ENCODE measurements at regions not wholly inside any gene's neighbourhood (a gene's known extent, or its start where the extent isn't known, plus 50 kb on each side); places are given as distances from the start of the nearest gene placed in this dataset.

GRCh38 chr5:15344954-15345353 is 155.0 kb upstream of the FBXL7 start:
- no CpG with 5 or more reads among the region's 2 CpGs for WGBS, 2 experiments (ENCODE audit: insufficient coverage in 2 of 2)
- Histone ChIP-seq H3K9me3 (ENCODE audit: control insufficient read depth, low read length) (no peaks in the 10 kb centered on the region), H3K4me1 (ENCODE audit: control insufficient read depth, insufficient read depth, low read length, poor library complexity, severe bottlenecking) (no peaks in the 10 kb centered on the region), H3K27ac (ENCODE audit: low read depth, low read length, severe bottlenecking) (no peak overlapping the region), H3K4me3 (ENCODE audit: extremely low read depth, insufficient read depth, low read length, poor library complexity, severe bottlenecking) (no peak overlapping the region), H3K36me3 (ENCODE audit: control insufficient read depth, insufficient read depth, low read length) (no peaks in the 10 kb centered on the region)

GRCh38 chr5:15338546-15338945 is 161.4 kb upstream of the FBXL7 start:
- Histone ChIP-seq H3K4me1 (ENCODE audit: control insufficient read depth, insufficient read depth, low read length, poor library complexity, severe bottlenecking) (no peaks in the 10 kb centered on the region), H3K4me3 (ENCODE audit: extremely low read depth, insufficient read depth, low read length, poor library complexity, severe bottlenecking) (no peak overlapping the region), H3K9me3 (ENCODE audit: control insufficient read depth, low read length) (no peaks in the 10 kb centered on the region), H3K36me3 (ENCODE audit: control insufficient read depth, insufficient read depth, low read length) (no peaks in the 10 kb centered on the region), H3K27ac (ENCODE audit: low read depth, low read length, severe bottlenecking) (no peak overlapping the region)
- WGBS, 2 experiments (ENCODE audit: insufficient coverage in 2 of 2) = 100% methylated on average over 1 of the region's 1 CpG; no CpG with 5 or more reads in 1 of the 2 experiments

- no peaks in the 10 kb centered on the region for H3K36me3 ChIP-seq (ENCODE audit: control insufficient read depth, insufficient read depth, low read length)
- H3K4me1 ChIP-seq (ENCODE audit: control insufficient read depth, insufficient read depth, low read length, poor library complexity, severe bottlenecking) = no peaks in the 10 kb centered on the region
- 77 to 93% methylated on average over 2 to 3 of the region's 4 CpGs for WGBS, 2 experiments (ENCODE audit: insufficient coverage in 2 of 2)
- no peak overlapping the region for H3K4me3 ChIP-seq (ENCODE audit: extremely low read depth, insufficient read depth, low read length, poor library complexity, severe bottlenecking)
- H3K9me3 ChIP-seq (ENCODE audit: control insufficient read depth, low read length) = no peaks in the 10 kb centered on the region
- no peak overlapping the region for H3K27ac ChIP-seq (ENCODE audit: low read depth, low read length, severe bottlenecking)
These were observed 165.3 kb upstream of the FBXL7 start for GRCh38 chr5:15334551-15335266.

GRCh38 chr5:15333091-15333490 is 166.9 kb upstream of the FBXL7 start:
- no peaks in the 10 kb centered on the region for H3K4me1 ChIP-seq (ENCODE audit: control insufficient read depth, insufficient read depth, low read length, poor library complexity, severe bottlenecking)
- H3K9me3 ChIP-seq (ENCODE audit: control insufficient read depth, low read length) = no peaks in the 10 kb centered on the region
- no peaks in the 10 kb centered on the region for H3K36me3 ChIP-seq (ENCODE audit: control insufficient read depth, insufficient read depth, low read length)
- no peak overlapping the region for H3K4me3 ChIP-seq (ENCODE audit: extremely low read depth, insufficient read depth, low read length, poor library complexity, severe bottlenecking)
- 71 to 100% methylated on average over 1 of the region's 1 CpG for WGBS, 2 experiments (ENCODE audit: insufficient coverage in 2 of 2)
- no peak overlapping the region for H3K27ac ChIP-seq (ENCODE audit: low read depth, low read length, severe bottlenecking)

- H3K4me3 ChIP-seq (ENCODE audit: extremely low read depth, insufficient read depth, low read length, poor library complexity, severe bottlenecking) = no peak overlapping the region
- H3K9me3 ChIP-seq (ENCODE audit: control insufficient read depth, low read length) = no peaks in the 10 kb centered on the region
- no peaks in the 10 kb centered on the region for H3K36me3 ChIP-seq (ENCODE audit: control insufficient read depth, insufficient read depth, low read length)
- H3K27ac ChIP-seq (ENCODE audit: low read depth, low read length, severe bottlenecking) = no peak overlapping the region
- no peaks in the 10 kb centered on the region for H3K4me1 ChIP-seq (ENCODE audit: control insufficient read depth, insufficient read depth, low read length, poor library complexity, severe bottlenecking)
These were observed 173.0 kb upstream of the FBXL7 start for GRCh38 chr5:15326932-15327331.

GRCh38 chr5:15326471-15326870 is 173.5 kb upstream of the FBXL7 start:
- Histone ChIP-seq H3K27ac (ENCODE audit: low read depth, low read length, severe bottlenecking) (no peak overlapping the region), H3K4me3 (ENCODE audit: extremely low read depth, insufficient read depth, low read length, poor library complexity, severe bottlenecking) (no peak overlapping the region), H3K9me3 (ENCODE audit: control insufficient read depth, low read length) (no peaks in the 10 kb centered on the region), H3K4me1 (ENCODE audit: control insufficient read depth, insufficient read depth, low read length, poor library complexity, severe bottlenecking) (no peaks in the 10 kb centered on the region), H3K36me3 (ENCODE audit: control insufficient read depth, insufficient read depth, low read length) (no peaks in the 10 kb centered on the region)
- 80 to 100% methylated on average over 1 of the region's 4 CpGs for WGBS, 2 experiments (ENCODE audit: insufficient coverage in 2 of 2)

- no peaks in the 10 kb centered on the region for H3K36me3 ChIP-seq (ENCODE audit: control insufficient read depth, insufficient read depth, low read length)
- no peaks in the 10 kb centered on the region for H3K4me1 ChIP-seq (ENCODE audit: control insufficient read depth, insufficient read depth, low read length, poor library complexity, severe bottlenecking)
- H3K9me3 ChIP-seq (ENCODE audit: control insufficient read depth, low read length) = no peaks in the 10 kb centered on the region
- H3K27ac ChIP-seq (ENCODE audit: low read depth, low read length, severe bottlenecking) = no peak overlapping the region
- no peak overlapping the region for H3K4me3 ChIP-seq (ENCODE audit: extremely low read depth, insufficient read depth, low read length, poor library complexity, severe bottlenecking)
These were observed 177.6 kb upstream of the FBXL7 start for GRCh38 chr5:15322421-15322820.

- H3K9me3 ChIP-seq (ENCODE audit: control insufficient read depth, low read length) = no peaks in the 10 kb centered on the region
- H3K36me3 ChIP-seq (ENCODE audit: control insufficient read depth, insufficient read depth, low read length) = no peaks in the 10 kb centered on the region
- no peak overlapping the region for H3K4me3 ChIP-seq (ENCODE audit: extremely low read depth, insufficient read depth, low read length, poor library complexity, severe bottlenecking)
- H3K4me1 ChIP-seq (ENCODE audit: control insufficient read depth, insufficient read depth, low read length, poor library complexity, severe bottlenecking) = no peaks in the 10 kb centered on the region
- no peak overlapping the region for H3K27ac ChIP-seq (ENCODE audit: low read depth, low read length, severe bottlenecking)
- WGBS, 2 experiments (ENCODE audit: insufficient coverage in 2 of 2) = no CpG with 5 or more reads among the region's 3 CpGs
These were observed 178.2 kb upstream of the FBXL7 start for GRCh38 chr5:15321776-15322175.

- no peak overlapping the region for H3K27ac ChIP-seq (ENCODE audit: low read depth, low read length, severe bottlenecking)
- 100% methylated on average over 1 of the region's 1 CpG for WGBS, 2 experiments (ENCODE audit: insufficient coverage in 2 of 2)
- no peak overlapping the region for H3K4me3 ChIP-seq (ENCODE audit: extremely low read depth, insufficient read depth, low read length, poor library complexity, severe bottlenecking)
- H3K36me3 ChIP-seq (ENCODE audit: control insufficient read depth, insufficient read depth, low read length) = no peaks in the 10 kb centered on the region
- H3K9me3 ChIP-seq (ENCODE audit: control insufficient read depth, low read length) = no peaks in the 10 kb centered on the region
- H3K4me1 ChIP-seq (ENCODE audit: control insufficient read depth, insufficient read depth, low read length, poor library complexity, severe bottlenecking) = no peaks in the 10 kb centered on the region
These were observed 179.1 kb upstream of the FBXL7 start for GRCh38 chr5:15320871-15321270.

- Histone ChIP-seq H3K27ac (ENCODE audit: low read depth, low read length, severe bottlenecking) (no peak overlapping the region), H3K4me3 (ENCODE audit: extremely low read depth, insufficient read depth, low read length, poor library complexity, severe bottlenecking) (no peak overlapping the region), H3K4me1 (ENCODE audit: control insufficient read depth, insufficient read depth, low read length, poor library complexity, severe bottlenecking) (no peaks in the 10 kb centered on the region), H3K9me3 (ENCODE audit: control insufficient read depth, low read length) (no peaks in the 10 kb centered on the region), H3K36me3 (ENCODE audit: control insufficient read depth, insufficient read depth, low read length) (no peaks in the 10 kb centered on the region)
- no CpG with 5 or more reads among the region's 2 CpGs for WGBS, 2 experiments (ENCODE audit: insufficient coverage in 2 of 2)
These were observed 194.8 kb upstream of the FBXL7 start for GRCh38 chr5:15304914-15305834.

All from mesodermal cell (in vitro differentiated cells).